ENCODE measurements at regions not wholly inside any gene's neighbourhood (a gene's known extent, or its start where the extent isn't known, plus 50 kb on each side); places are given as distances from the start of the nearest gene placed in this dataset.
"Not testable (repeated sequence)": the region's sequence is repeated elsewhere in the genome, so short reads cannot be mapped to it uniquely, and the experiment has no call there.

GRCh38 chr3:11910216-11910930, 63.7 kb upstream of the TAMM41 start:
- H3K4me1 Mint-ChIP-seq (ENCODE audit: low read depth); DNase-seq (ENCODE audit: low spot score); H3K4me3 Mint-ChIP-seq (ENCODE audit: low read depth); H3K27me3 Mint-ChIP-seq (ENCODE audit: low read depth); H3K9me3 Mint-ChIP-seq; H3K27ac Mint-ChIP-seq; H3K36me3 Mint-ChIP-seq (ENCODE audit: low read depth): not testable (repeated sequence)
- intact Hi-C loops (cut with micrococcal nuclease) = loop anchor here (10.0 kb wide), 1 partner anchor 964 kb away; no protein-coding TSS in a partner anchor

- H3K4me1 Mint-ChIP-seq (ENCODE audit: low read depth) = no peaks in the 10 kb centered on the region
- H3K27me3 Mint-ChIP-seq (ENCODE audit: low read depth) = no peaks in the 10 kb centered on the region
- H3K9me3 Mint-ChIP-seq = no peaks in the 10 kb centered on the region
- intact Hi-C loops (cut with micrococcal nuclease) = loop anchor here (10.0 kb wide), 1 partner anchor 964 kb away; no protein-coding TSS in a partner anchor
- no peaks in the 10 kb centered on the region for H3K36me3 Mint-ChIP-seq (ENCODE audit: low read depth)
- no peak overlapping the region for H3K27ac Mint-ChIP-seq
- no peak overlapping the region for H3K4me3 Mint-ChIP-seq (ENCODE audit: low read depth)
- no peak for DNase-seq (ENCODE audit: low spot score)
Measured at GRCh38 chr3:11910971-11911531, 64.4 kb upstream of the TAMM41 start.

- H3K4me1 Mint-ChIP-seq (ENCODE audit: low read depth); H3K27me3 Mint-ChIP-seq (ENCODE audit: low read depth); H3K9me3 Mint-ChIP-seq; DNase-seq (ENCODE audit: low spot score); H3K36me3 Mint-ChIP-seq (ENCODE audit: low read depth); H3K4me3 Mint-ChIP-seq (ENCODE audit: low read depth); H3K27ac Mint-ChIP-seq: not testable (repeated sequence)
- intact Hi-C loops (cut with micrococcal nuclease) = loop anchor here (10.0 kb wide), 1 partner anchor 963 kb away; no protein-coding TSS in a partner anchor
Measured at GRCh38 chr3:11911887-11912286, 65.2 kb upstream of the TAMM41 start.

- no peak for DNase-seq (ENCODE audit: low spot score)
- no peaks in the 10 kb centered on the region for H3K4me1 Mint-ChIP-seq (ENCODE audit: low read depth)
- H3K27me3 Mint-ChIP-seq (ENCODE audit: low read depth) = no peaks in the 10 kb centered on the region
- intact Hi-C loops (cut with micrococcal nuclease) = loop anchor here (10.0 kb wide), 1 partner anchor 961 kb away; no protein-coding TSS in a partner anchor
- no peaks in the 10 kb centered on the region for H3K36me3 Mint-ChIP-seq (ENCODE audit: low read depth)
- no peaks in the 10 kb centered on the region for H3K9me3 Mint-ChIP-seq
- no peak overlapping the region for H3K27ac Mint-ChIP-seq
- no peak overlapping the region for H3K4me3 Mint-ChIP-seq (ENCODE audit: low read depth)
Measured at GRCh38 chr3:11913316-11913715, 66.6 kb upstream of the TAMM41 start.

- Mint-ChIP-seq H3K4me3 (ENCODE audit: low read depth) (no peak overlapping the region), H3K36me3 (ENCODE audit: low read depth) (no peaks in the 10 kb centered on the region), H3K9me3 (no peaks in the 10 kb centered on the region), H3K4me1 (ENCODE audit: low read depth) (no peaks in the 10 kb centered on the region), H3K27me3 (ENCODE audit: low read depth) (no peaks in the 10 kb centered on the region), H3K27ac (no peak overlapping the region)
- no peak for DNase-seq (ENCODE audit: low spot score)
- intact Hi-C loops (cut with micrococcal nuclease) = loop anchor here (10.0 kb wide), 1 partner anchor 961 kb away; no protein-coding TSS in a partner anchor
Measured at GRCh38 chr3:11914041-11914440, 67.4 kb upstream of the TAMM41 start.

- H3K9me3 Mint-ChIP-seq = no peaks in the 10 kb centered on the region
- no peak overlapping the region for H3K4me3 Mint-ChIP-seq (ENCODE audit: low read depth)
- H3K4me1 Mint-ChIP-seq (ENCODE audit: low read depth) = no peaks in the 10 kb centered on the region
- H3K36me3 Mint-ChIP-seq (ENCODE audit: low read depth) = no peaks in the 10 kb centered on the region
- intact Hi-C loops (cut with micrococcal nuclease) = loop anchor here (10.0 kb wide), 1 partner anchor 960 kb away; no protein-coding TSS in a partner anchor
- peaks cover 3% of the 10 kb centered on the region for H3K27me3 Mint-ChIP-seq (ENCODE audit: low read depth)
- no peak overlapping the region for H3K27ac Mint-ChIP-seq
- no peak for DNase-seq (ENCODE audit: low spot score)
Measured at GRCh38 chr3:11914651-11915050, 68.0 kb upstream of the TAMM41 start.

- Mint-ChIP-seq H3K36me3 (ENCODE audit: low read depth) (no peaks in the 10 kb centered on the region), H3K9me3 (no peaks in the 10 kb centered on the region), H3K4me1 (ENCODE audit: low read depth) (no peaks in the 10 kb centered on the region), H3K27me3 (ENCODE audit: low read depth) (peaks cover 4% of the 10 kb centered on the region), H3K4me3 (ENCODE audit: low read depth) (no peak overlapping the region), H3K27ac (no peak overlapping the region)
- no peak for DNase-seq (ENCODE audit: low spot score)
- intact Hi-C loops (cut with micrococcal nuclease) = loop anchor here (10.0 kb wide), 1 partner anchor 959 kb away; no protein-coding TSS in a partner anchor
Measured at GRCh38 chr3:11915621-11916424, 69.1 kb upstream of the TAMM41 start.

GRCh38 chr3:11916425-11916762, 69.7 kb upstream of the TAMM41 start:
- not testable (repeated sequence) for H3K27me3 Mint-ChIP-seq (ENCODE audit: low read depth); DNase-seq (ENCODE audit: low spot score); H3K4me3 Mint-ChIP-seq (ENCODE audit: low read depth); H3K4me1 Mint-ChIP-seq (ENCODE audit: low read depth); H3K36me3 Mint-ChIP-seq (ENCODE audit: low read depth); H3K9me3 Mint-ChIP-seq; H3K27ac Mint-ChIP-seq
- intact Hi-C loops (cut with micrococcal nuclease) = loop anchor here (10.0 kb wide), 1 partner anchor 958 kb away; no protein-coding TSS in a partner anchor

- H3K9me3 Mint-ChIP-seq = no peaks in the 10 kb centered on the region
- no peak overlapping the region for H3K4me3 Mint-ChIP-seq (ENCODE audit: low read depth)
- no peaks in the 10 kb centered on the region for H3K4me1 Mint-ChIP-seq (ENCODE audit: low read depth)
- H3K27me3 Mint-ChIP-seq (ENCODE audit: low read depth) = peaks cover 4% of the 10 kb centered on the region
- H3K27ac Mint-ChIP-seq = no peak overlapping the region
- H3K36me3 Mint-ChIP-seq (ENCODE audit: low read depth) = no peaks in the 10 kb centered on the region
- no peak for DNase-seq (ENCODE audit: low spot score)
- intact Hi-C loops (cut with micrococcal nuclease) = loop anchor here (10.0 kb wide), 1 partner anchor 958 kb away; no protein-coding TSS in a partner anchor
Measured at GRCh38 chr3:11917051-11917450, 70.4 kb upstream of the TAMM41 start.

GRCh38 chr3:11919390-11919789, 72.7 kb upstream of the TAMM41 start:
- H3K4me1 Mint-ChIP-seq (ENCODE audit: low read depth) = no peaks in the 10 kb centered on the region
- no peak for DNase-seq (ENCODE audit: low spot score)
- peaks cover 7% of the 10 kb centered on the region for H3K27me3 Mint-ChIP-seq (ENCODE audit: low read depth)
- intact Hi-C loops (cut with micrococcal nuclease) = loop anchor here (10.0 kb wide), 1 partner anchor 955 kb away; no protein-coding TSS in a partner anchor
- no peak overlapping the region for H3K4me3 Mint-ChIP-seq (ENCODE audit: low read depth)
- no peak overlapping the region for H3K27ac Mint-ChIP-seq
- H3K9me3 Mint-ChIP-seq = no peaks in the 10 kb centered on the region
- no peaks in the 10 kb centered on the region for H3K36me3 Mint-ChIP-seq (ENCODE audit: low read depth)

- Mint-ChIP-seq H3K9me3 (no peaks in the 10 kb centered on the region), H3K36me3 (ENCODE audit: low read depth) (no peaks in the 10 kb centered on the region), H3K4me1 (ENCODE audit: low read depth) (no peaks in the 10 kb centered on the region), H3K27ac (no peak overlapping the region), H3K4me3 (ENCODE audit: low read depth) (no peak overlapping the region), H3K27me3 (ENCODE audit: low read depth) (peaks cover 6% of the 10 kb centered on the region)
- no peak for DNase-seq (ENCODE audit: low spot score)
- intact Hi-C loops (cut with micrococcal nuclease) = no loop called here
Measured at GRCh38 chr3:11924518-11924917, 77.8 kb upstream of the TAMM41 start.

- DNase-seq (ENCODE audit: low spot score) = no peak
- Mint-ChIP-seq H3K27me3 (ENCODE audit: low read depth) (peaks cover 4% of the 10 kb centered on the region), H3K9me3 (no peaks in the 10 kb centered on the region), H3K4me3 (ENCODE audit: low read depth) (no peak overlapping the region), H3K36me3 (ENCODE audit: low read depth) (no peaks in the 10 kb centered on the region), H3K27ac (no peak overlapping the region), H3K4me1 (ENCODE audit: low read depth) (no peaks in the 10 kb centered on the region)
- intact Hi-C loops (cut with micrococcal nuclease) = no loop called here
Measured at GRCh38 chr3:11928381-11928780, 75.8 kb upstream of the SYN2 start.

- no peaks in the 10 kb centered on the region for H3K9me3 Mint-ChIP-seq
- H3K36me3 Mint-ChIP-seq (ENCODE audit: low read depth) = no peaks in the 10 kb centered on the region
- H3K27ac Mint-ChIP-seq = no peak overlapping the region
- no peak for DNase-seq (ENCODE audit: low spot score)
- H3K4me1 Mint-ChIP-seq (ENCODE audit: low read depth) = no peaks in the 10 kb centered on the region
- H3K27me3 Mint-ChIP-seq (ENCODE audit: low read depth) = no peaks in the 10 kb centered on the region
- intact Hi-C loops (cut with micrococcal nuclease) = no loop called here
- no peak overlapping the region for H3K4me3 Mint-ChIP-seq (ENCODE audit: low read depth)
Measured at GRCh38 chr3:11929531-11929930, 74.7 kb upstream of the SYN2 start.

Data from activated T-helper 2 cell treated with anti-CD3 and anti-CD28 coated beads, Interferon-gamma antibody, Interleukin-2, Interleukin-4, amounts not matched to agents 10 μg/mL and 5 μg/mL and 100 μg/mL, durations not matched to agents 14 hours and 24 hours and 36 hours (primary cell).